Activated T-cell treated with anti-CD3 and anti-CD28 coated beads, Interleukin-2, amount 50 U/mL, for 24 hours (primary cell): ENCODE measurements at regions not wholly inside any gene's neighbourhood (a gene's known extent, or its start where the extent isn't known, plus 50 kb on each side); places are given as distances from the start of the nearest gene placed in this dataset.
"Not testable (repeated sequence)": the region's sequence is repeated elsewhere in the genome, so short reads cannot be mapped to it uniquely, and the experiment has no call there.

ENCODE experiments used
- DNase-seq: peaks from one replicate; pipeline ENCODE4 v3.0.0-alpha.2; 2020
- H3K27ac Mint-ChIP-seq: 2 replicates; pipeline ENCODE4 v1.8.0; 2020; ENCODE audit warnings: mild to moderate bottlenecking, mixed read lengths
- H3K27me3 Mint-ChIP-seq: 2 replicates; pipeline ENCODE4 v1.8.0; 2020; ENCODE audit warnings: mixed read lengths
- H3K36me3 Mint-ChIP-seq: 2 replicates; pipeline ENCODE4 v1.8.0; 2020; ENCODE audit warnings: low read depth, mixed read lengths
- H3K4me1 Mint-ChIP-seq: 2 replicates; pipeline ENCODE4 v1.8.0; 2020; ENCODE audit warnings: low read depth, mixed read lengths
- H3K4me3 Mint-ChIP-seq: 2 replicates; pipeline ENCODE4 v1.8.0; 2020; ENCODE audit warnings: mild to moderate bottlenecking, moderate library complexity, mixed read lengths
- H3K9me3 Mint-ChIP-seq: 2 replicates; pipeline ENCODE4 v1.8.0; 2020; ENCODE audit warnings: mixed read lengths

GRCh38 chr2:230593765-230594164 lies 118.9 kb upstream of the CAB39 start:
- Mint-ChIP-seq H3K27ac (no peak overlapping the region), H3K4me3 (no peak overlapping the region), H3K36me3 (no peaks in the 10 kb centered on the region), H3K9me3 (peaks cover 7% of the 10 kb centered on the region), H3K4me1 (peaks cover 66% of the 10 kb centered on the region), H3K27me3 (no peaks in the 10 kb centered on the region)
- DNase-seq: no peak

DNA sequence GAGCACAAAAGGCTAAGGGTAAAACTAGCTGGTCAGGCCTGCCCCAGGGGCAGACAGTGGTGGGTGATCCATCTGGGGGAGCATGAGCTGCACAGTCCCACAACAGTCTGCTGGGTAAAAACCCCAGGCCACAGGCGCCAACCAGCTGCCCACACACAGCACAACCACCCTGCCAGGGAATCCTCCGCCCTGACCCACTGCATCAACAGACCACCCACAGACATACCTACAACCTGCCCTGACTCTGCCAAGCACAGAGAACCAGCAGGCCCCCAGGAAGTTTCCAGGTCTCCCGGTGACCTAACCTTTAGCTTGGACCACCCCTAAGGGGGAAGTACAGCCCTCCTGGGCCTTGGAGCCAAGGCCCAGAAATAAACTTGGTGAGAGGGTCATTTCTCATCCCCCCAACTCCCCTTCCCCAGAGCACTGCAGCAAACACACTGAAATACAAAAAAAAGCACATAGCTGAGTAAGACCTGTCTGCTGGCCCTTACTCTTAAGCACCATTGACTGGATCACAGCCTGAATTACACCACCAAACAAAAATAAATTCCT lies 118.3 kb upstream of the CAB39 start:
- H3K27ac Mint-ChIP-seq: no peak overlapping the region
- peaks cover 7% of the 10 kb centered on the region for H3K9me3 Mint-ChIP-seq
- H3K27me3 Mint-ChIP-seq: no peaks in the 10 kb centered on the region
- H3K36me3 Mint-ChIP-seq: no peaks in the 10 kb centered on the region
- H3K4me3 Mint-ChIP-seq: no peak overlapping the region
- no peak for DNase-seq
- peaks cover 63% of the 10 kb centered on the region for H3K4me1 Mint-ChIP-seq

DNA sequence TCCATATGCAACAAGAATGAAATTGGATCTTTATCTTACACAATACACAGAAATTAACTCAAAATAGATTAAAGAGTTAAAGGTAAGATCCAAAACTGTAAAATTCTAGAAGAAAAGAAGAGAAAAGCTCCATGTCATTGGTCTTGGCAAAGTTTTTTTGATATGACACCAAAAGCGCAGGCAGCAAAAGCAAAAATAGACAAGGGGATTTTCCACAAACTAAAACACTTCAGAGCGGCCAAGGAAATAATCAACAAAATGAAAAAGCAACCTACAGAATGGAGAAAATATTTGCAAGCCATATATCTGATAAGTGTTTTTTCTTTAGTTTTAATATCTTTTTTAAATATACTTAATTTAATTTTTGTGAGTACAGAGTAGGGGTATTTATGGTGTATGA lies 112.8 kb upstream of the CAB39 start:
- Mint-ChIP-seq H3K27ac (no peak overlapping the region), H3K4me3 (no peak overlapping the region), H3K36me3 (peaks cover 11% of the 10 kb centered on the region), H3K27me3 (no peaks in the 10 kb centered on the region), H3K9me3 (peaks cover 15% of the 10 kb centered on the region), H3K4me1 (peaks cover 65% of the 10 kb centered on the region)
- DNase-seq: no peak

DNA sequence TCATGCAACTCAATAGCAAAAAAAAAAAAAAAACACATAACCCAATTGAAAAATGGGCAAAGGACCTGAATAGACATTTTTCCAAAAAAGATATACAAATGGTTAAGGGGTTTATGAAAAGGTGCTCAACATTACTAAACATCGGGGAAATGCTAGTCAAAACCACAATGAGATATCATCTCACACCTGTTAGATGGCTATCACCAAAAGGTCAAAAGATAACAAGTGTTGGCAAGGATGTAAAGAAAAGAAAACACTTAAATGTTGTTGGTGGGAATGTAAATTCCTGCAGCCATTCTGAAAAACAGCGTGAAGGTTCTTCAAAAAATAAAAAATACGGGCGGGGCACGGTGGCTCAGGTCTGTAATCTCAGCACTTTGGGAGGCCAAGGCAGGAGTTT lies 112.4 kb upstream of the CAB39 start:
- Mint-ChIP-seq H3K4me1 (peaks cover 64% of the 10 kb centered on the region), H3K4me3 (peak overlapping the region; percentile 47), H3K9me3 (peaks cover 19% of the 10 kb centered on the region), H3K27ac (peak overlapping the region; percentile 7), H3K27me3 (no peaks in the 10 kb centered on the region), H3K36me3 (peaks cover 11% of the 10 kb centered on the region)
- DNase-seq: no peak

- Mint-ChIP-seq H3K36me3 (peaks cover 11% of the 10 kb centered on the region), H3K27ac (peak overlapping the region; percentile 45), H3K4me1 (peaks cover 64% of the 10 kb centered on the region), H3K9me3 (peaks cover 19% of the 10 kb centered on the region), H3K4me3 (peak overlapping the region; percentile 47), H3K27me3 (no peaks in the 10 kb centered on the region)
- no peak for DNase-seq
Observed at GRCh38 chr2:230600881-230601280, 111.8 kb upstream of the CAB39 start.

- Mint-ChIP-seq H3K4me3 (no peak overlapping the region), H3K4me1 (peaks cover 65% of the 10 kb centered on the region), H3K9me3 (peaks cover 22% of the 10 kb centered on the region), H3K27ac (peak overlapping the region; percentile 76), H3K36me3 (peaks cover 11% of the 10 kb centered on the region), H3K27me3 (no peaks in the 10 kb centered on the region)
- no peak for DNase-seq
Observed at GRCh38 chr2:230601510-230601909, 111.1 kb upstream of the CAB39 start.

DNA sequence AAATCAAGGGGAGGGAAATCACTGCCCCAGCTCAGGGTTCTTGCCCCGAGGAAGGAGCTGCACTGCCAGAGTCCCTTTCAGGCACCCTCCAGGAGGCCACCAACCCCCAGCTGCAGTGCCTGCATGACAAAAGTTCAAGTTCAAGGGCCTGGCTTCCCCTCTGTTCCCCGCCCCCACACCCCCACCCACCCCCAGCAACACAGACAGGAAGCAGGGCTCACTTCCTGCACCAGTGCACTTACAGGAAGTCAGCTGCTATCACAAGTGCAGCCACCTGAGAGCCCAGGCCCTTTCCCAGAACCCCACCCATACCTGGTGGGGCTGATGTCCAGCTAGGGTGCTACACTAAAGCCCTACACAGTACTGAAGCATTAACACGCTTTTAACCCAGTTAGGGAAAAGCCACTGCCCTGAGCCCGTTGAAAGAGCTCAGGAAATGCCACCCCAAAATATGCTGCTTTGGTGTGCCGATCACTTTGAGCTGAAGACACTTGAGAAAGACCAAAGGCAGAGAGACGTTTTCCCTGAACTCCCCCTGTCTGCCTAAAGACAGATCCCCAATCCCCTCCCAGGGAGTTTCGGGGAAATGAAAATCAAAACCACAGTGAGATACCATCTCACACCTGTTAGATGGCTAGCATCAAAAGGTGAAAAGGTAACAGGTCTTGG lies 109.9 kb upstream of the CAB39 start:
- Mint-ChIP-seq H3K4me1 (peaks cover 58% of the 10 kb centered on the region), H3K27me3 (no peaks in the 10 kb centered on the region), H3K9me3 (peaks cover 27% of the 10 kb centered on the region), H3K27ac (peak overlapping the region; percentile 93), H3K36me3 (peaks cover 11% of the 10 kb centered on the region), H3K4me3 (peak overlapping the region; percentile 35)
- DNase-seq: peak; percentile 71

GRCh38 chr2:230603317-230603716 lies 109.3 kb upstream of the CAB39 start:
- Mint-ChIP-seq H3K36me3 (peaks cover 11% of the 10 kb centered on the region), H3K27ac (peak overlapping the region; percentile 93), H3K9me3 (peaks cover 27% of the 10 kb centered on the region), H3K4me1 (peaks cover 52% of the 10 kb centered on the region)
- not testable (repeated sequence) for H3K4me3 Mint-ChIP-seq, H3K27me3 Mint-ChIP-seq, DNase-seq

DNA sequence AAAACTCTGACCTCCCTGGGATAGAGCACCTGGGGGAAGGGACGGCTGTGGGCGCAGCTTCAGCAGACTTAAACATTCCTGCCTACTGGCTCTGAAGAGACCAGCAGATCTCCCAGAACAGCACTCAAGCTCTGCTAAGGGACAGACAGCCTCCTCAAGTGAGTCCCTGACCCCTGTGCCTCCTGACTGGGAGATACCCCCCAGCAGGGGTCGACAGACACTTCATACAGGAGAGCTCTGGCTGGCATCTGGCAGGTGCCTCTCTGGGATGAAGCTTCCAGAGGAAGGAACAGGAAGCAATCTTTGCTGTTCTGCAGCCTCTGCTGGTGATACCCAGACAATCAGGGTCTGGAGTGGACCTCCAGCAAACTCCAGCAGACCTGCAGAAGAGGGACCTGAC lies 108.5 kb upstream of the CAB39 start:
- H3K4me1 Mint-ChIP-seq: peaks cover 46% of the 10 kb centered on the region
- not testable (repeated sequence) for H3K27ac Mint-ChIP-seq, H3K27me3 Mint-ChIP-seq, DNase-seq, H3K4me3 Mint-ChIP-seq
- H3K36me3 Mint-ChIP-seq: peaks cover 11% of the 10 kb centered on the region
- H3K9me3 Mint-ChIP-seq: peaks cover 31% of the 10 kb centered on the region

DNA sequence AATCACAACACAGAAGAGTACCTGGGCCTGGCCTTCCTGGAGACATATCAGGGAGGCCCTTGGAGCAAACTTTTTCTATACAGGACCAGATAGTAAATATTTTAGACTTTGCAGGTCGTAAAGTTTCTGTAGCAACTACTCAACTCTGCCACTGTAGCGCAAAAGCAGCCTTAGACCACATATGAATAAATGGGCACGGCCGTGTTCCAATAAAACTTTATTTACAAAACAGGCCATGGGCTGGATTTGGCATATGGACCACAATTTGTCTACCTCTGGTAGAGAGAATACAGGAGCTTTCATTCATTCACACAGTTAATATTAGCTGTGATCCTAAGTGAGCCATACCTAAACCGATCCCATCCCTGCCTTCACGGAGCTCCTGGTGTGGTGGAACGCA lies 98.6 kb upstream of the CAB39 start:
- H3K9me3 Mint-ChIP-seq: peaks cover 5% of the 10 kb centered on the region
- peaks cover 37% of the 10 kb centered on the region for H3K4me1 Mint-ChIP-seq
- peak overlapping the region; percentile 4 for H3K27ac Mint-ChIP-seq
- DNase-seq: peak; percentile 18
- H3K4me3 Mint-ChIP-seq: no peak overlapping the region
- H3K27me3 Mint-ChIP-seq: no peaks in the 10 kb centered on the region
- H3K36me3 Mint-ChIP-seq: no peaks in the 10 kb centered on the region

DNA sequence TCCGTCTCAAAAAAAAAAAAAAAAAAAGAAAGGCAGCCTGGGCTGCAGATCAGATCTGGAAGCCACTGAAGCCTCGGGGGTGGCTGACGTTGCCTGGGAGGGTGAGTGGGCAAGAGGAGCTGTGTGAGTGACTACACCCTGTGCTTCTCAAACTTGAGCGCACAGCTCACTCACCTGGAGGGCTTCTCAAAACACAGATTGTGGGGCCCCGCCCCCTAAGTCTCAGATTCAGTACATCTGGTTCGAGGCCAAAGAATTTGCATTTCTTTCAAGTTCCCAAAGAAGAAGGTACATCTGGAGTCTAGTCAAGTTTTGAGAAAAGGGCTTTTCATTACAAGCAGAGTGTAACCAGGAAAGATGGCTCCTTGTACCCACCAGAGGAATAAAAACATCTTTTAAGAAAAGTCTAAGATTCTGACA lies 97.7 kb upstream of the CAB39 start:
- peak overlapping the region; percentile 23 for H3K4me3 Mint-ChIP-seq
- no peaks in the 10 kb centered on the region for H3K36me3 Mint-ChIP-seq
- H3K9me3 Mint-ChIP-seq: no peaks in the 10 kb centered on the region
- peak overlapping the region; percentile 63 for H3K27ac Mint-ChIP-seq
- peaks cover 35% of the 10 kb centered on the region for H3K4me1 Mint-ChIP-seq
- DNase-seq: peak; percentile 64
- H3K27me3 Mint-ChIP-seq: no peaks in the 10 kb centered on the region

DNA sequence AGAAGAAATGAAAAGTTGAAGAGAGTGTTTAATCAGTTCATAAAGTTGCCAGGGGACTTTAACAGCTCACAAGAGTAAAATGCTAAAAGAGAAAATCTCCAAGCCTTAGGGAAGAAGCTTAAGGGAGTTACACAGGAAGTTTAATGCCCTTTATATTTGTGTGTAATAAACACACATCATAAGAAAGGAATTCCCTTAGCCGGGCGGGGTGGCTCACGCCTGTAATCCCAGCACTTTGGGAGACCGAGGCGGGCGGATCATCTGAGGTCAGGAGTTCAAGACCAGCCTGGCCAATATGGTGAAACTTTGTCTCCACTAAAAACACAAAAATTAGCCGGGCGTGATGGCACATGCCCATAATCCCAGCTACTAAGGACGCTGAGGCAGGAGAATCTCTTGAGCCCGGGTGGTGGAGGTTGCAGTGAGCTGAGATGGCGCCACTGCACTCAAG lies 95.4 kb upstream of the CAB39 start:
- H3K9me3 Mint-ChIP-seq, H3K27me3 Mint-ChIP-seq, H3K36me3 Mint-ChIP-seq, H3K4me3 Mint-ChIP-seq: not testable (repeated sequence)
- Mint-ChIP-seq H3K27ac (peak overlapping the region; percentile 44), H3K4me1 (peaks cover 24% of the 10 kb centered on the region)
- peak; percentile 25 for DNase-seq

- no peak overlapping the region for H3K27ac Mint-ChIP-seq
- no peaks in the 10 kb centered on the region for H3K27me3 Mint-ChIP-seq
- peaks cover 5% of the 10 kb centered on the region for H3K9me3 Mint-ChIP-seq
- no peaks in the 10 kb centered on the region for H3K36me3 Mint-ChIP-seq
- peaks cover 20% of the 10 kb centered on the region for H3K4me1 Mint-ChIP-seq
- DNase-seq: peak; percentile 22
- H3K4me3 Mint-ChIP-seq: no peak overlapping the region
Observed at GRCh38 chr2:230619491-230619890, 93.2 kb upstream of the CAB39 start.

GRCh38 chr2:230625220-230625619 lies 87.4 kb upstream of the CAB39 start:
- peaks cover 19% of the 10 kb centered on the region for H3K4me1 Mint-ChIP-seq
- not testable (repeated sequence) for H3K36me3 Mint-ChIP-seq

GRCh38 chr2:230627091-230627490 lies 85.6 kb upstream of the CAB39 start:
- not testable (repeated sequence) for H3K9me3 Mint-ChIP-seq, DNase-seq, H3K36me3 Mint-ChIP-seq, H3K27me3 Mint-ChIP-seq, H3K4me3 Mint-ChIP-seq, H3K27ac Mint-ChIP-seq
- H3K4me1 Mint-ChIP-seq: peaks cover 19% of the 10 kb centered on the region

More at GRCh38 chr2:230625220-230625619, 87.4 kb upstream of the CAB39 start:
- not testable (repeated sequence) for DNase-seq, H3K4me3 Mint-ChIP-seq, H3K27me3 Mint-ChIP-seq, H3K27ac Mint-ChIP-seq, H3K9me3 Mint-ChIP-seq
